Activated CD4-positive, CD25-positive, alpha-beta regulatory T cell treated with anti-CD3 and anti-CD28 coated beads, Interleukin-2, amount 50 U/mL, for 24 hours (primary cell): ENCODE measurements at regions not wholly inside any gene's neighbourhood (a gene's known extent, or its start where the extent isn't known, plus 50 kb on each side); places are given as distances from the start of the nearest gene placed in this dataset.

Source experiments
- ATAC-seq, 2 donors: fragments of 150-1000 bp; cut with Tn5 transposase; one replicate each; pipeline ENCODE4 v1.10.0; 2021; ENCODE audit warnings: mild to moderate bottlenecking in 1 of 2, moderate library complexity in 1 of 2

GRCh38 chr9:82161876-82162275, 173.3 kb downstream of the SPATA31D1 start:
- no peak for ATAC-seq

GRCh38 chr9:82164159-82164558, 175.6 kb downstream of the SPATA31D1 start:
- ATAC-seq, result no peak

GRCh38 chr9:82167296-82167695, 178.7 kb downstream of the SPATA31D1 start:
- ATAC-seq, result no peak

GRCh38 chr9:82168585-82168984, 180.0 kb downstream of the SPATA31D1 start:
- no peak for ATAC-seq

- ATAC-seq, result no peak
Measured at GRCh38 chr9:82170866-82171265, 182.3 kb downstream of the SPATA31D1 start.

- ATAC-seq, result no peak
Measured at GRCh38 chr9:82171271-82171670, 182.7 kb downstream of the SPATA31D1 start.

GRCh38 chr9:82180711-82181110, 192.1 kb downstream of the SPATA31D1 start:
- no peak for ATAC-seq

- no peak for ATAC-seq
Measured at GRCh38 chr9:82183181-82183860, 194.7 kb downstream of the SPATA31D1 start.

- no peak for ATAC-seq
Measured at GRCh38 chr9:82184524-82184923, 196.0 kb downstream of the SPATA31D1 start.

- ATAC-seq, result no peak
Measured at GRCh38 chr9:82188817-82189216, 200.2 kb downstream of the SPATA31D1 start.

GRCh38 chr9:82191082-82191770, 202.7 kb downstream of the SPATA31D1 start:
- ATAC-seq, result no peak

- ATAC-seq, result no peak
Measured at GRCh38 chr9:82192211-82192610, 203.6 kb downstream of the SPATA31D1 start.

- ATAC-seq, result no peak
Measured at GRCh38 chr9:82196622-82197441, 208.3 kb downstream of the SPATA31D1 start.

GRCh38 chr9:82201196-82201595, 212.6 kb downstream of the SPATA31D1 start:
- ATAC-seq, result no peak

- no peak for ATAC-seq
Measured at GRCh38 chr9:82202808-82203207, 214.2 kb downstream of the SPATA31D1 start.

GRCh38 chr9:82206490-82206889, 217.9 kb downstream of the SPATA31D1 start:
- no peak for ATAC-seq

- ATAC-seq, result no peak
Measured at GRCh38 chr9:82206946-82207345, 218.4 kb downstream of the SPATA31D1 start.

- ATAC-seq, result no peak
Measured at GRCh38 chr9:82208741-82209450, 220.3 kb downstream of the SPATA31D1 start.

GRCh38 chr9:82209797-82210470, 221.4 kb downstream of the SPATA31D1 start:
- ATAC-seq, result no peak

GRCh38 chr9:82212885-82213284, 224.3 kb downstream of the SPATA31D1 start:
- no peak for ATAC-seq

GRCh38 chr9:82216435-82216834, 227.9 kb downstream of the SPATA31D1 start:
- ATAC-seq, result no peak

- ATAC-seq, result no peak
Measured at GRCh38 chr9:82223442-82223841, 234.9 kb downstream of the SPATA31D1 start.
